ENCODE measurements at regions not wholly inside any gene's neighbourhood (a gene's known extent, or its start where the extent isn't known, plus 50 kb on each side); places are given as distances from the start of the nearest gene placed in this dataset.

DNA sequence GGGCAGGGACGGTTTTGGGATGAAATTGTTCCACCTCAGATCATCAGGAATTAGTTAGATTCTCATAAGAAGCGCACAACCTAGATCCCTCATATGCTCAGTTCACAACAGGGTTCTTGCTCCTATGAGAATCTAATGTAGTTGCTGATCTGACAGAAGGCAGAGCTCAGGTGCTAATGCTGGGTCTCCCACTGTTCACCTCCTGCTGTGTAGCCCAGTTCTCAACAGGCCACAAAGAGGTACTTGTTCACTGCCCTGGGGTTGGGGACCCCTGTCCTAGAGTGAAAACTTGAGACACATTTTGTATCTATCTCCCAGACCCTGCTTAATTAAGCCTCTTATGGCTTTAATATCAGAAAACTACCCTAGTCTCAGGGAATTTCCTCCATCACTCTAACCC, 966.0 kb downstream of the PCDH17 start:
- H2AFZ ChIP-seq (ENCODE audit: low read depth, low read length), result no peak overlapping the region
- no peak overlapping the region for H3K4me3 ChIP-seq (ENCODE audit: insufficient read depth, low read depth, low read length)
- no peak overlapping the region for H3K9ac ChIP-seq (ENCODE audit: low read length)
- H3K36me3 Mint-ChIP-seq (ENCODE audit: low read depth, unreplicated experiment), result no peaks in the 10 kb centered on the region
- DNase-seq (ENCODE audit: low read depth), result no peak
- no peak overlapping the region for H3K27ac Mint-ChIP-seq (ENCODE audit: unreplicated experiment)
- H3K9me3 Mint-ChIP-seq (ENCODE audit: unreplicated experiment), result no peaks in the 10 kb centered on the region
- peaks cover 4% of the 10 kb centered on the region for H3K4me1 Mint-ChIP-seq (ENCODE audit: low read depth, unreplicated experiment)
- H3K79me2 ChIP-seq (ENCODE audit: insufficient read depth, low read length), result no peaks in the 10 kb centered on the region
- no peaks in the 10 kb centered on the region for H3K36me3 ChIP-seq (ENCODE audit: insufficient read depth, low read length)
- H3K27me3 Mint-ChIP-seq (ENCODE audit: low read depth, unreplicated experiment), result no peaks in the 10 kb centered on the region
- H3K27ac ChIP-seq (ENCODE audit: low read depth, low read length), result no peak overlapping the region
- no peak for FAIRE-seq
- H4K20me1 ChIP-seq (ENCODE audit: insufficient read depth, low read length), result no peaks in the 10 kb centered on the region
- H3K9me3 ChIP-seq (ENCODE audit: insufficient read depth, low read depth, low read length), result no peaks in the 10 kb centered on the region
- no peak overlapping the region for H3K4me2 ChIP-seq (ENCODE audit: low read length)
- TF ChIP-seq, protein P1, sequence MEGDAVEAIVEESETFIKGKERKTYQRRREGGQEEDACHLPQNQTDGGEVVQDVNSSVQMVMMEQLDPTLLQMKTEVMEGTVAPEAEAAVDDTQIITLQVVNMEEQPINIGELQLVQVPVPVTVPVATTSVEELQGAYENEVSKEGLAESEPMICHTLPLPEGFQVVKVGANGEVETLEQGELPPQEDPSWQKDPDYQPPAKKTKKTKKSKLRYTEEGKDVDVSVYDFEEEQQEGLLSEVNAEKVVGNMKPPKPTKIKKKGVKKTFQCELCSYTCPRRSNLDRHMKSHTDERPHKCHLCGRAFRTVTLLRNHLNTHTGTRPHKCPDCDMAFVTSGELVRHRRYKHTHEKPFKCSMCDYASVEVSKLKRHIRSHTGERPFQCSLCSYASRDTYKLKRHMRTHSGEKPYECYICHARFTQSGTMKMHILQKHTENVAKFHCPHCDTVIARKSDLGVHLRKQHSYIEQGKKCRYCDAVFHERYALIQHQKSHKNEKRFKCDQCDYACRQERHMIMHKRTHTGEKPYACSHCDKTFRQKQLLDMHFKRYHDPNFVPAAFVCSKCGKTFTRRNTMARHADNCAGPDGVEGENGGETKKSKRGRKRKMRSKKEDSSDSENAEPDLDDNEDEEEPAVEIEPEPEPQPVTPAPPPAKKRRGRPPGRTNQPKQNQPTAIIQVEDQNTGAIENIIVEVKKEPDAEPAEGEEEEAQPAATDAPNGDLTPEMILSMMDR (IDR thresholded peaks at IDR 0.05; ENCODE audit: insufficient read depth, low read depth, low read length), result no peak
- TF ChIP-seq EZH2 (IDR thresholded peaks at IDR 0.05; ENCODE audit: insufficient read depth, low read length), result no peak
- H3K4me1 ChIP-seq (ENCODE audit: insufficient read depth, low read length), result no peaks in the 10 kb centered on the region
- H3K4me3 Mint-ChIP-seq (ENCODE audit: unreplicated experiment), result no peak overlapping the region
- H3K27me3 ChIP-seq (ENCODE audit: insufficient read depth, low read length), result no peaks in the 10 kb centered on the region

GRCh38 chr13:58598241-58598640, 966.7 kb downstream of the PCDH17 start:
- Mint-ChIP-seq H3K27me3 (ENCODE audit: low read depth, unreplicated experiment) (no peaks in the 10 kb centered on the region), H3K4me1 (ENCODE audit: low read depth, unreplicated experiment) (peaks cover 4% of the 10 kb centered on the region), H3K4me3 (ENCODE audit: unreplicated experiment) (no peak overlapping the region), H3K9me3 (ENCODE audit: unreplicated experiment) (no peaks in the 10 kb centered on the region), H3K27ac (ENCODE audit: unreplicated experiment) (no peak overlapping the region), H3K36me3 (ENCODE audit: low read depth, unreplicated experiment) (no peaks in the 10 kb centered on the region)
- no peak overlapping the region for H2AFZ ChIP-seq (ENCODE audit: low read depth, low read length)
- H3K36me3 ChIP-seq (ENCODE audit: insufficient read depth, low read length), result no peaks in the 10 kb centered on the region
- H4K20me1 ChIP-seq (ENCODE audit: insufficient read depth, low read length), result no peaks in the 10 kb centered on the region
- no peak overlapping the region for H3K4me2 ChIP-seq (ENCODE audit: low read length)
- FAIRE-seq (no peak), DNase-seq (ENCODE audit: low read depth) (peak; percentile 6)
- TF ChIP-seq, protein P1 (IDR thresholded peaks at IDR 0.05; ENCODE audit: insufficient read depth, low read depth, low read length), result no peak
- no peak for TF ChIP-seq EZH2 (IDR thresholded peaks at IDR 0.05; ENCODE audit: insufficient read depth, low read length)
- H3K9ac ChIP-seq (ENCODE audit: low read length), result no peak overlapping the region
- H3K4me3 ChIP-seq (ENCODE audit: insufficient read depth, low read depth, low read length), result no peak overlapping the region
- no peaks in the 10 kb centered on the region for H3K27me3 ChIP-seq (ENCODE audit: insufficient read depth, low read length)
- no peaks in the 10 kb centered on the region for H3K9me3 ChIP-seq (ENCODE audit: insufficient read depth, low read depth, low read length)
- H3K4me1 ChIP-seq (ENCODE audit: insufficient read depth, low read length), result no peaks in the 10 kb centered on the region
- H3K27ac ChIP-seq (ENCODE audit: low read depth, low read length), result no peak overlapping the region
- no peaks in the 10 kb centered on the region for H3K79me2 ChIP-seq (ENCODE audit: insufficient read depth, low read length)

- Mint-ChIP-seq H3K4me3 (ENCODE audit: unreplicated experiment) (no peak overlapping the region), H3K4me1 (ENCODE audit: low read depth, unreplicated experiment) (no peaks in the 10 kb centered on the region), H3K27ac (ENCODE audit: unreplicated experiment) (no peak overlapping the region), H3K27me3 (ENCODE audit: low read depth, unreplicated experiment) (no peaks in the 10 kb centered on the region), H3K9me3 (ENCODE audit: unreplicated experiment) (peaks cover 4% of the 10 kb centered on the region), H3K36me3 (ENCODE audit: low read depth, unreplicated experiment) (no peaks in the 10 kb centered on the region)
- Histone ChIP-seq H3K4me1 (ENCODE audit: insufficient read depth, low read length) (no peaks in the 10 kb centered on the region), H3K79me2 (ENCODE audit: insufficient read depth, low read length) (no peaks in the 10 kb centered on the region), H3K4me2 (ENCODE audit: low read length) (no peak overlapping the region), H3K9ac (ENCODE audit: low read length) (no peak overlapping the region), H3K27ac (ENCODE audit: low read depth, low read length) (no peak overlapping the region), H3K4me3 (ENCODE audit: insufficient read depth, low read depth, low read length) (no peak overlapping the region), H4K20me1 (ENCODE audit: insufficient read depth, low read length) (no peaks in the 10 kb centered on the region), H3K27me3 (ENCODE audit: insufficient read depth, low read length) (no peaks in the 10 kb centered on the region), H3K36me3 (ENCODE audit: insufficient read depth, low read length) (no peaks in the 10 kb centered on the region), H2AFZ (ENCODE audit: low read depth, low read length) (no peak overlapping the region), H3K9me3 (ENCODE audit: insufficient read depth, low read depth, low read length) (no peaks in the 10 kb centered on the region)
- TF ChIP-seq EZH2 (IDR thresholded peaks at IDR 0.05; ENCODE audit: insufficient read depth, low read length), result no peak
- TF ChIP-seq, protein P1 (IDR thresholded peaks at IDR 0.05; ENCODE audit: insufficient read depth, low read depth, low read length), result no peak
- FAIRE-seq (no peak), DNase-seq (ENCODE audit: low read depth) (no peak)
Measured at GRCh38 chr13:58611117-58611516, 979.6 kb downstream of the PCDH17 start.
